GM21423 (cell line): ENCODE measurements at regions not wholly inside any gene's neighbourhood (a gene's known extent, or its start where the extent isn't known, plus 50 kb on each side); places are given as distances from the start of the nearest gene placed in this dataset.

Experiments used
- ATAC-seq: cut with Tn5 transposase; IDR thresholded peaks from one replicate; pipeline ENCODE4 v1.9.1; 2021; ENCODE audit warnings: mild to moderate bottlenecking, moderate library complexity; ENCODE audit not compliant: unreplicated experiment

- no peak for ATAC-seq
Observed at GRCh38 chr6:2563635-2564034, 187.1 kb downstream of the MYLK4 start.

- no peak for ATAC-seq
Observed at GRCh38 chr6:2562721-2563451, 187.8 kb downstream of the MYLK4 start.

GRCh38 chr6:2560917-2561698, 189.6 kb downstream of the MYLK4 start:
- no peak for ATAC-seq

- ATAC-seq, result no peak
Observed at GRCh38 chr6:2560140-2560818, 190.4 kb downstream of the MYLK4 start.

GRCh38 chr6:2558861-2559801, 191.6 kb downstream of the MYLK4 start:
- no peak for ATAC-seq

- ATAC-seq, result no peak
Observed at GRCh38 chr6:2558098-2558680, 192.5 kb downstream of the MYLK4 start.

- no peak for ATAC-seq
Observed at GRCh38 chr6:2557181-2557720, 193.5 kb downstream of the MYLK4 start.

- ATAC-seq, result no peak
Observed at GRCh38 chr6:2556761-2557160, 194.0 kb downstream of the MYLK4 start.

GRCh38 chr6:2554651-2555260, 196.0 kb downstream of the MYLK4 start:
- no peak for ATAC-seq

- no peak for ATAC-seq
Observed at GRCh38 chr6:2552526-2553154, 198.1 kb downstream of the MYLK4 start.

- ATAC-seq, result no peak
Observed at GRCh38 chr6:2551705-2552104, 199.0 kb downstream of the MYLK4 start.

- no peak for ATAC-seq
Observed at GRCh38 chr6:2550247-2550646, 200.5 kb downstream of the MYLK4 start.

- ATAC-seq, result no peak
Observed at GRCh38 chr6:2549834-2550233, 200.9 kb downstream of the MYLK4 start.

- ATAC-seq, result no peak
Observed at GRCh38 chr6:2547355-2547754, 203.4 kb downstream of the MYLK4 start.

- no peak for ATAC-seq
Observed at GRCh38 chr6:2546901-2547300, 203.8 kb downstream of the MYLK4 start.

GRCh38 chr6:2545383-2546038, 205.2 kb downstream of the MYLK4 start:
- ATAC-seq, result no peak

- ATAC-seq, result no peak
Observed at GRCh38 chr6:2543321-2543720, 207.4 kb downstream of the MYLK4 start.

GRCh38 chr6:2542858-2543218, 207.9 kb downstream of the MYLK4 start:
- peak; percentile 87 for ATAC-seq
